ENCODE measurements at regions not wholly inside any gene's neighbourhood (a gene's known extent, or its start where the extent isn't known, plus 50 kb on each side); places are given as distances from the start of the nearest gene placed in this dataset.

DNA sequence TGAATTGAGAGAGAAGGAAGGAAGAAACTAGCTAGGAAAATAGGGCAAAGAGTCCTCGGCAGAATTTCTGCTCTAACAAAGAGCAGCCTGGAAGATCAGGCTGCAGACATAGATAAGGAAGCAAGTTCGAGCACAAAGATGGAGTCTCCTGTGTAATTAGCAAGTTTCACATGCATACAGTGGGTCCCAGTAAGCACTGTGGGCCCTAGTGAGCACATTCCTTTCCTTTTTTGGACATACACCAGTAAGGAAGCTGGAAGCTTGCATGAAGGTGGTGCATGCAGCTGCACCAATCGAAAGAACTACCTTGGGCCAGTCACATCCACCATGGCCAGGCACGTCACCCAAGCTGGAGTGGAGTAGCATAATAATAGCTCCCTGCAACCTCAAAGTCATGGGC lies 109.7 kb downstream of the NOL4 start:
- TF ChIP-seq, protein P1, sequence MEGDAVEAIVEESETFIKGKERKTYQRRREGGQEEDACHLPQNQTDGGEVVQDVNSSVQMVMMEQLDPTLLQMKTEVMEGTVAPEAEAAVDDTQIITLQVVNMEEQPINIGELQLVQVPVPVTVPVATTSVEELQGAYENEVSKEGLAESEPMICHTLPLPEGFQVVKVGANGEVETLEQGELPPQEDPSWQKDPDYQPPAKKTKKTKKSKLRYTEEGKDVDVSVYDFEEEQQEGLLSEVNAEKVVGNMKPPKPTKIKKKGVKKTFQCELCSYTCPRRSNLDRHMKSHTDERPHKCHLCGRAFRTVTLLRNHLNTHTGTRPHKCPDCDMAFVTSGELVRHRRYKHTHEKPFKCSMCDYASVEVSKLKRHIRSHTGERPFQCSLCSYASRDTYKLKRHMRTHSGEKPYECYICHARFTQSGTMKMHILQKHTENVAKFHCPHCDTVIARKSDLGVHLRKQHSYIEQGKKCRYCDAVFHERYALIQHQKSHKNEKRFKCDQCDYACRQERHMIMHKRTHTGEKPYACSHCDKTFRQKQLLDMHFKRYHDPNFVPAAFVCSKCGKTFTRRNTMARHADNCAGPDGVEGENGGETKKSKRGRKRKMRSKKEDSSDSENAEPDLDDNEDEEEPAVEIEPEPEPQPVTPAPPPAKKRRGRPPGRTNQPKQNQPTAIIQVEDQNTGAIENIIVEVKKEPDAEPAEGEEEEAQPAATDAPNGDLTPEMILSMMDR (IDR thresholded peaks at IDR 0.05; ENCODE audit: poor library complexity, severe bottlenecking): no peak
- TF ChIP-seq TAF1 (IDR thresholded peaks at IDR 0.05; ENCODE audit: low read depth) (no peak), RAD21 (conservative IDR thresholded peaks at IDR 0.05) (no peak), POLR2AphosphoS5 (IDR thresholded peaks at IDR 0.05) (no peak), EP300 (conservative IDR thresholded peaks at IDR 0.05; ENCODE audit: poor library complexity, severe bottlenecking) (no peak), EZH2 (IDR thresholded peaks at IDR 0.05; ENCODE audit: borderline replicate concordance, insufficient read depth, low read length, poor library complexity, severe bottlenecking) (no peak)

All from neural cell (in vitro differentiated cells).